Activated naive CD4-positive, alpha-beta T cell treated with anti-CD3 and anti-CD28 coated beads, Interleukin-2, amount 50 U/mL, for 72 hours (primary cell): ENCODE measurements at regions not wholly inside any gene's neighbourhood (a gene's known extent, or its start where the extent isn't known, plus 50 kb on each side); places are given as distances from the start of the nearest gene placed in this dataset.

ENCODE experiments used
- ATAC-seq, 2 donors: fragments of 150-1000 bp; cut with Tn5 transposase; 2 replicates each; pipeline ENCODE4 v1.10.0; 2021; ENCODE audit warnings: mild to moderate bottlenecking in 2 of 2, moderate library complexity in 2 of 2
- DNase-seq, 2 donors: peaks; one replicate each; pipeline ENCODE4 v3.0.0; 2021 to 2022; ENCODE audit warnings: low spot score in 2 of 2
- H3K27ac Mint-ChIP-seq, 2 donors: one replicate each; pipeline ENCODE4 v1.8.0; 2022; ENCODE audit warnings: mild to moderate bottlenecking in 2 of 2, mixed read lengths in 2 of 2
- H3K36me3 Mint-ChIP-seq, 2 donors: one replicate each; pipeline ENCODE4 v1.8.0; 2022; ENCODE audit warnings: mixed read lengths in 2 of 2
- H3K9me3 Mint-ChIP-seq, 2 donors: one replicate each; pipeline ENCODE4 v1.8.0; 2022; ENCODE audit warnings: mixed read lengths in 2 of 2

DNA sequence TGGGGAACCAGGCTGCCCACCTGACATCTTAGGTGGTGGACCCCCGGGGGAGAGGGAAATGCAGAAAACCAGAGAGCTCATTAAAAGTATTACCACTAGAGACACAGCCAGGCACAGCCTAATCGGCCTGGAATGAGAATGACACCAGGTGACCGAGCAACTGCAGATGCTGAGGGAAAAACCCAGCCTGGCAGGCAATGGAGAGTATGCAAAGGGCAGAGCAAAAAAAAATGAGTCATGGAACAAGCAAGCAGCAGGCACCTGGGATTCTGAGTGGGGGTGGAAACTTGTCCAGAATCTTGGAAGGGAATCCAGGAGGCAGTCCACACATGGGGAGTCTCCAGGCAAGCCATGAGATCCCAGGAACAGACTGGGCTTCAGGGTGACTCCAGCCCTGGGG, 183.7 kb upstream of the LRRN1 start:
- Mint-ChIP-seq H3K27ac (no peak overlapping the region), H3K36me3 (no peaks in the 10 kb centered on the region), H3K9me3 (peaks cover 0 to 1% of the 10 kb centered on the region in 2 donors)
- ATAC-seq (no peak), DNase-seq (no peak)

DNA sequence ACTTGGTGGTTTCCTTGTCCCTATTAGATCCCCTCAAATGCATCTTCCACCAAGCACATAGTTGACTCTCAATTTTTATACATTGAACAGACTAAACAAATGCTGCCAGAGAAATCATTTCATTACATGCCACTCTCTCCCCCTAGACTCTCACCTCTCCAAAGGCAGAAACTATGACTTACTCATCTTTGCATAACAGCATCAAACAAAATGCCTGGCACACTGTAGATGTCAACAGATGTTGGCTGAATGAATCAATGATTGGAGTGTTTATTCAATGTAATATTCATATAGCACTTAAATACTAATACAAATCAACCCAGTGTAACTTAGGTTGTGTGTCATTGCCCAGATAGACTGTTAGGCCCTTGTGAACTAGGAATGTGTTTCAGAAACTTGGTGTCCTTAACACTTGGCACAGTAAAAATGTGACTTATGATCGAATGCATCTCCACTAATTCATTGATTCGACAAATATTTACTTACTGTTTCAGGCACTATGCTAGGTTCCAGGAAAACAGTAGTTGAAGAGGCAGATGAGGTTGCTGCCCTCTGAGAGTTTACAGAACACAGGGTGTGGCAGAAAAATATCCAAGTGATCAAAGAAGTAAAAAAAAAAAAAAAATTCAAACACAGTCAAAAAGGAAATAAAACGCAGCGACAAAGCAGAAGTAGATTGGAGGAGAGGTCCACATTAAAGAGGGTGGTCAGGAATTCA, 188.5 kb upstream of the LRRN1 start:
- H3K27ac Mint-ChIP-seq = no peak overlapping the region
- H3K9me3 Mint-ChIP-seq = peaks cover 0 to 6% of the 10 kb centered on the region in 2 donors
- DNase-seq (no peak), ATAC-seq (no peak)
- H3K36me3 Mint-ChIP-seq = no peaks in the 10 kb centered on the region

DNA sequence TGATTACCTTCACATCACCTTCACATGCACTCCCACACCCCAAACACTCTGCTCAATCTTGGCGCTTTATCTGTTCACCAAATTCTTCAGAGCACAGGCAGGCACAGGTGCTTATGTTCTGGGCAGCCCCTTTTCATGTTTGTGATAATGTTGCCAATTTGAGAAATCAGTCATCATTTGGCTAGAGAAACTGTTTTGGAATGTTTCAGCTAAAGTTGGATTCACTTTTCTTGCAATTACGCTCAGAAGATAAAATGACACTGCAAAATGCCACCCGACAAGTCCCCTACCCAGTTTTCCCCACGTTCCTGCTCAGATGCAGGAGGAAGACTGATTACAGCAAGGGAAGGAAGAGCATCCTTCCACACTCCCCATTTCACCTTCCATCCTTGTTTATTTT, 192.9 kb upstream of the LRRN1 start:
- no peak for ATAC-seq
- Mint-ChIP-seq H3K27ac (no peak overlapping the region), H3K36me3 (no peaks in the 10 kb centered on the region), H3K9me3 (peaks cover 4 to 6% of the 10 kb centered on the region in 2 donors)
- no peak for DNase-seq

DNA sequence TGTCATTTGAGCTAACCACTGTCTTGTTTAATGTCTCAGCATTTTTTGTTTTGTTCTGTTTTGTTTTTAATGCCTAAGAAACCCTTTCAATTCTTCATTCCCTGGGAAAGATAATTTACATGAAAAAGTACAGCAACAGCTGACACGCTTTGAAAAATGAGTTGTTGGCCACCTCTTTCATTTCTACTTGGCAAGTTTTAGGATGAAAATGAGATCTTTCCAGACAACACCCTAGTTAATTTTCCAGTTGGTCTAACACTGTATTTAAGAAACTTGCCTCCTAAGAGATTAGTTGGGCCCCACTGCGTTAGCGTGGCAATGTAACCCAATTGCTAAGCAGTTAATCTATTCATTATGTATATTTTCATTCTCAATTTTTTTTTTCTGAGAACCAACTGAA, 194.0 kb upstream of the LRRN1 start:
- peaks cover 1 to 4% of the 10 kb centered on the region in 2 donors for H3K9me3 Mint-ChIP-seq
- no peak overlapping the region for H3K27ac Mint-ChIP-seq
- no peaks in the 10 kb centered on the region for H3K36me3 Mint-ChIP-seq
- no peak for DNase-seq
- no peak for ATAC-seq

DNA sequence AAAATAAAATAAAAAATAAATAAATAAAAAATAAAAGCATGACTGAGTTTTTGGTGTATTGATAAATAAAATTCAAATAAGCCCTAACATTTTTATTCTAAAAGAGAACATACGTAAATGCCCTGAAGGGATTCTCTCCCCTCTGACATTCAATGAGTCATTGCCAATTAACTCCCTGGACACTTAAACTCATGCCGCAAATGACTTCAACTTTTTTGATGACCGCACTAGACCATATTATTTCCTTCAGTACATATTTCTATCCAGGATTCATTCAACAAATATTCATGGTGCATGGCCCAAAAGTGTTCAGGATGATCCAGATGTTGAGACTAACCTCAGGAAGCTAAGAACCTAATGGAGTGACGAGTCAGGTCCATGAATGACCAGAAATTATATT, 195.9 kb upstream of the LRRN1 start:
- Mint-ChIP-seq H3K9me3 (peaks cover 0 to 4% of the 10 kb centered on the region in 2 donors), H3K36me3 (no peaks in the 10 kb centered on the region), H3K27ac (no peak overlapping the region)
- no peak for ATAC-seq
- DNase-seq = no peak

DNA sequence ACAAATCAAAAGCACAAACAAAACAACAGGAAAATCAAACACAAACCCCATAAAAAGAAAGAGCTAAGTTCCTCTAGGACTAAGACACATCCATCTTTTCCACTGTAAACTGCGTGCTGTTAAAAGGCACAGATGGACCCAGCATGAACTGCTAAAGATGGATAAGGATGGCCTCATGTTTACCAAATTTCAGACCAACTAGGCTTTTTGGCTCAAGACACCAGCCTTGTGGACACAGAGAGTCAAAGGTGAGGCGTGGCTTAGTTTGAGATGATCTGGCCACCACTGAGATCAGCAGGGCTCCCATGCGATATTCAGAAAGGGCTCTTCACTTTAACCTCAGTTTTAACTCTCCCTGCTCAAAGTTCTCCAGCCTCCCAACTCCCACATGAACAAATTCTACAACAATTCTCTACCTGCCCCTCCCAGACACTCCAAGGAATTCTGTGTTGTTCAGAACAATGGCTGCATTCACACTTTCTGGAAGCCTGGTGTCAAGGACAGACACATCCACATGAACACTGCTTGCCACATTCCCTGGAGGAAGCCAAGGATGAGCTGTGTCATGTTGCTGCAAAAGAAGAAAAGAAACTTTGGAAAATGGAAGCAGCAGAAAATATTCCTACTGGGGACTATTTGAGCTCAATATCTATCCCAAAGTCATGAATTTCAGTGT, 198.4 kb upstream of the LRRN1 start:
- Mint-ChIP-seq H3K36me3 (no peaks in the 10 kb centered on the region), H3K9me3 (peaks cover 0 to 4% of the 10 kb centered on the region in 2 donors), H3K27ac (no peak overlapping the region)
- DNase-seq = no peak
- ATAC-seq = no peak

DNA sequence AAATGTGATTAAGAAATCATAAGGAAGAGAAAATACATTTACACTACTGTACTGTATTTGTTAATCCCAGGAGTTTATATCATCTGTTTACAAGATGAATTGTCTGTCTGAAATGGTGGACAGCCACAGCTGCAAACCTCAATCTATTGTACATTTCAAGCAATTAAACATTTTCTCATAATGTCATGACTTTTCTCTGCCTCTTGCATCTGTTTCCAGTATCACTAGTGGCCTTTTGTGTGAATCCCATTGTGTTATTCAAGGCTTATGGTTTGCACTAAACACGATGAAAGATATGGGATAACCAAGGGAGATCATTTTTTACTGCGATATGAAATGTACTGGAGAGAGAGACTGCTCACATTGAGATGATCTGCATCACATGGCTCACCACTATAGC, 200.2 kb upstream of the LRRN1 start:
- peaks cover 0 to 4% of the 10 kb centered on the region in 2 donors for H3K9me3 Mint-ChIP-seq
- no peak for ATAC-seq
- H3K36me3 Mint-ChIP-seq = no peaks in the 10 kb centered on the region
- DNase-seq = no peak
- H3K27ac Mint-ChIP-seq = no peak overlapping the region

DNA sequence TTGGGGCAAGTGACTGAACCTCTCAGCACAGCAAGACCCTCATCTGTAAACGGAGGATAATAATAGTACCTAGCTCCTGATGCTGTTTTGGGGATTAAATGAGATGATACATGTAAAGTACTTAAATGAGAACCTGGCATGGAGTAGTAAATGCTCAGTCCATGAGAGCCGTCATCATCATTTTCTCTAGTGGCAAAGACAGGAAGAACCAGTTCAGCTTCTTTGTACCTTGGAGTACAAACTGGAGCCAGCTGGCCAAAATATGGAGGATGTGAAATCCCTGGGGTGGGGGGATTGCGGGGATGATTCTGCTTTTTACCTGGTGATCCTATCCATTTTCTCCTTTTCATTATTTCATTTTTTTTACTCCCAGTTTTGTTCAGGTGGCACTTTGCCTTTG, 204.2 kb upstream of the LRRN1 start:
- Mint-ChIP-seq H3K36me3 (no peaks in the 10 kb centered on the region), H3K27ac (no peak overlapping the region), H3K9me3 (no peaks in the 10 kb centered on the region)
- no peak for DNase-seq
- ATAC-seq = no peak

DNA sequence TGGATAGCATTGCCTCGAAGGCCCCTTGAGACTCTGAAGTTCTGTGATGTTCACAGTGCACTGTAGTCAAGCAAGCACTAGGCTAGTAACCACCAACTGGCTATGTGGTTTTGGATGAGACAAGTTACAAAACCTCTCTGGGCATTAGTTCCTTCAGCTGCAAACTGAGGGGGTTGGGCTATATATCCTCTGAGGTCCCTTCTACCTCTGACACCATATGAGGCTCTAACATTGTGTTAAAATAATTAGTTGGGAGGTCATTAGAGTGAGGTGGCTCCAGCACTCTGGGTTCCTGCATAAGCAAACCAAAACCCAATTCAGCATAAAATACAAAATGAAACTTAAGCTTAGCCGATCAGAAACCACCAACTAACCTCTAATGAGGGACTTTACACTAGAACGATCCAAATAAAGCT, 209.5 kb upstream of the LRRN1 start:
- no peaks in the 10 kb centered on the region for H3K36me3 Mint-ChIP-seq
- ATAC-seq (no peak), DNase-seq (no peak)
- no peak overlapping the region for H3K27ac Mint-ChIP-seq
- H3K9me3 Mint-ChIP-seq = no peaks in the 10 kb centered on the region

DNA sequence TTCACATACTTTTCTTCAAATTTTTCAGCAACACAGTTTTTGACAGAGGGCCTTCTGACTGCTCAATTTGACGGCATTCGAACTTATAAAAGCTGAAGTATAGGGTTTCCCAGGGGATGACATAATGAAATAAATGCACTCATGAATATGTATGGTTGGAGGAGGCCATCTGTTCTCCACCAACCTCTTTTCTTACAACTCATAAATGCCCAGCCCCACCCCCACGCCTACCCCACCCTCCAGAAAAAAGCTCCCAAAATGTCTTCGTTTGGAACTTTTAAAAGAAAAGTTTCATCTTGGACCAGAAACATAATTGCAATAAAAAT, 211.6 kb upstream of the LRRN1 start:
- DNase-seq = no peak
- H3K27ac Mint-ChIP-seq = no peak overlapping the region
- H3K9me3 Mint-ChIP-seq = no peaks in the 10 kb centered on the region
- no peaks in the 10 kb centered on the region for H3K36me3 Mint-ChIP-seq
- no peak for ATAC-seq

DNA sequence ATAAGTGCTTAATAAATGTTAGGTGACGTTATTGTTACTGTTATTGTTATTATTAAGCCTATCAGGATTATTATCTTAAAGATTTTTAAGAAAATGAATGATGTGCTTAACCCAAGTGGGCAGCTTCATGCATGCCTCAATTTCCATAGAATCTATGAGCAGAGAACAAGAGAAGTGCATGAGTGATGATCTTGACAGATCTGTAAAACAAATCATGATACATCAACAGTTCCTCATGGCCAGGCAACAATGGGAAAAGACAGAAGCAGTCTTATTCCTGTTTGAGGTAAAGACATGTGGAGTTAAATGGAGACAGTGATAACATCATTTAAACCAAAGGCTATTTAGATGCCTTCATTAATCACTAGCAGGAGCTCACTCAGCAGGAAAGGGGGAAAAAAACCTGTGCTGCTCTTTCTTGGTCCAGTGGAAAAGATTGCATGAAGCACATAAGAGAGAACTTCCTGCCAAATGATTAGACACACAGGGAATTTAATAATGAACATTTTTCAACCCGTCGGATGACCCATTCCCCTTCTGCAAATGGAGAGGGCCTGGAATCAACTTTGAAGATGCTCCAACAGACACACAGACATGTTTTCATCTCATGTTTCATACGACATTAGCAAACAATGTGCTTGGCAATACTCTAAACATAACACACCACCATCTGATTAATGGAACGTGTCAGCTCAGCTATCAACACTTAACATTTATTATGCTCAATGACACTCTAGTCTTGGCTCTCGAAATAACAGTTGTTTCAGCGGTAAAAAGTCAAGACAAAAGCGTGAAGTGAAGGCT, 212.2 kb upstream of the LRRN1 start:
- no peak for DNase-seq
- H3K27ac Mint-ChIP-seq = no peak overlapping the region
- H3K9me3 Mint-ChIP-seq = no peaks in the 10 kb centered on the region
- H3K36me3 Mint-ChIP-seq = no peaks in the 10 kb centered on the region
- no peak for ATAC-seq

DNA sequence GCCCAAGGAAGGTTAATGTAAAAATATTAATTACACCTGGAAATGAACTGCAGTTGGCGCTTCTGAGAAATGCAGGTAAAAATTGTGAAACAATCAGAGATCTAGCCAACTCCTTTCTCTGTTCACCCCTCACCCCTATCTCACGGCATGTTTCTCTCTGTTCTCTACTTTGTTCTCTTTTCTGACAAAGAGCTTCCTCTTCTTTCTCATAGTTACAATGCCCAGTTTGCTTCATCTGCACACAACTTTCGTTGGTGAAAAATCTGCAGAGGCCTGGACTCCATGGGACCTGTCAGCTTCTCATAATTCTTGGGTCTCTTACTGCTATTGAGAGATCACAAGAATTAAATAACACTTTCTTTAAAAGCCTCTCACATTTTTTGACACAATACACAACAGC, 212.9 kb upstream of the LRRN1 start:
- no peak for DNase-seq
- H3K9me3 Mint-ChIP-seq = no peaks in the 10 kb centered on the region
- no peaks in the 10 kb centered on the region for H3K36me3 Mint-ChIP-seq
- no peak for ATAC-seq
- H3K27ac Mint-ChIP-seq = no peak overlapping the region

DNA sequence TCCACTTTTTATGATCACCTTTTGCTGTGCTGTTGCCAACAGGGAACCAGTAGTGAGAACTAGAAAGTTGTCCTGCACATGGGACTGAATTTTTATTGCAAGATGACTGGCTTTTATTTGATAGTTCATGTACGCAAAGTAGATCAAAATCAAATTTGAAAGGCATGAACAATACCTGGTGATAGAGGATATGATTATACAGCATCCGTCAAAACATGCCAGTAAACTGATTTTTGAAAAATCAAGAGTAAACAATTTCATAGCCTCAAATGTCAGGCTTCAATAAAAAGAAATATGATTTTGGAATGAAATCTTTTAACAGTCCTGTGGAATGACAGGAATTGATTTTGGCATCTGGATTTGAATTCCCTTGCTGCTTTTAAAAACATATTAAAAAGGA, 219.6 kb upstream of the LRRN1 start:
- no peak for ATAC-seq
- H3K36me3 Mint-ChIP-seq = no peaks in the 10 kb centered on the region
- no peaks in the 10 kb centered on the region for H3K9me3 Mint-ChIP-seq
- H3K27ac Mint-ChIP-seq = no peak overlapping the region
- DNase-seq = no peak

DNA sequence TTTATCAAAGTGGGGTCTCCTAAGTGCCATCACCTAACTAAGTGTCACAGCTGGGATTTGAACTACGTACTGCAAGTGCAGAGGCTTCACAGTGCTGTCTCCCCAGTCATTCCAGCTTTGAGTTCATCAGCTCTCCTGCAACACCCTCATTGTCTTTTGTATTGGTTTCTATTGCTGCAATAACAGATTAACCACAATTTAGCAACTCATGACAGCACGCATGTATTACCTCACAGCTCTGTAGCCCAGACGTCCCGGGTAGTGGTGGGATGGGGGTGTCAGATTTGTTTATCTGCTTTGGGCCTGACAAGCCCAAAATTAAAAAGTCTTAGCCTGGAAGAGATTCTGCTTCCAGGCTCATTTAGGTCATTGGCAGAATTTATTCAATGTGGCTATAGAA, 220.5 kb upstream of the LRRN1 start:
- H3K36me3 Mint-ChIP-seq = no peaks in the 10 kb centered on the region
- H3K9me3 Mint-ChIP-seq = no peaks in the 10 kb centered on the region
- no peak overlapping the region for H3K27ac Mint-ChIP-seq
- DNase-seq (no peak), ATAC-seq (no peak)

DNA sequence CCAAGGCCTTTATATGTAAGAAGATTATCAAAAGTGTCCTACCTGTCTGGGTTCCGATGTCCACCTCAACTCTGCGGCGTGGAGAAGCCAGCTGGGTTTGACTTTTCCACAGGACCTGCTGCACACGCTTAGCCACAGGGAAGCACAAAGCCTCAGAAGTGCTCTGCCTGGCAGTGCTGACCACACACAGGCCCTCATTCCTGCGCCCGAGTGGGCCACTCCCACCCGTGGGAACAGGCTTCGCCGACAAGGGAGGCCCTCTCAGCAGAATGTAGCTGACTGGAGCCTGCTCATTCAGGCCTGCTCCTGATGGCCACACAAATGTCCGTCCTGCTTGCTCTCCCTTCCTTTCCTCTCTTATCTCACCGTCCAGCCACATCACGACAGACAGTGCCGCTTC, 221.4 kb upstream of the LRRN1 start:
- Mint-ChIP-seq H3K36me3 (no peaks in the 10 kb centered on the region), H3K9me3 (no peaks in the 10 kb centered on the region), H3K27ac (no peak overlapping the region)
- ATAC-seq (no peak), DNase-seq (no peak)

DNA sequence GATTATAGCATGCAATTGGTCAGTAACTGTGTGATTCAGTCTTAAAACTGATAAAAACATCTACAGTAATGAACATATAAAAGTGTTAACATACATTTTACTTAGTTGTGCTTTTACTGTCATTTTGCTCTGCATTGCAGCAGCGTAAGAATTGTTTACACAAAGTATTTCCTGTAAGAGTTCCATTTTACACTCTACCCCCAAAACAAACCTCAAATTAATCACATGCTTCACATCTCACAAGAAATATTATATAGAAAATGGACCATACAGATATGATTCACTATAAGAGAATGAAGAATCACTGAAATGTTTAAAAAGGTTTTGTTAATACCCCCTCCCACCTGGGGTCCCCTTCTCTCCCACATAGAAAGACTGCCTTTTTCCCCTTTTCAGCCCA, 225.9 kb upstream of the LRRN1 start:
- no peak for ATAC-seq
- DNase-seq = no peak
- no peaks in the 10 kb centered on the region for H3K9me3 Mint-ChIP-seq
- H3K36me3 Mint-ChIP-seq = no peaks in the 10 kb centered on the region
- H3K27ac Mint-ChIP-seq = no peak overlapping the region

DNA sequence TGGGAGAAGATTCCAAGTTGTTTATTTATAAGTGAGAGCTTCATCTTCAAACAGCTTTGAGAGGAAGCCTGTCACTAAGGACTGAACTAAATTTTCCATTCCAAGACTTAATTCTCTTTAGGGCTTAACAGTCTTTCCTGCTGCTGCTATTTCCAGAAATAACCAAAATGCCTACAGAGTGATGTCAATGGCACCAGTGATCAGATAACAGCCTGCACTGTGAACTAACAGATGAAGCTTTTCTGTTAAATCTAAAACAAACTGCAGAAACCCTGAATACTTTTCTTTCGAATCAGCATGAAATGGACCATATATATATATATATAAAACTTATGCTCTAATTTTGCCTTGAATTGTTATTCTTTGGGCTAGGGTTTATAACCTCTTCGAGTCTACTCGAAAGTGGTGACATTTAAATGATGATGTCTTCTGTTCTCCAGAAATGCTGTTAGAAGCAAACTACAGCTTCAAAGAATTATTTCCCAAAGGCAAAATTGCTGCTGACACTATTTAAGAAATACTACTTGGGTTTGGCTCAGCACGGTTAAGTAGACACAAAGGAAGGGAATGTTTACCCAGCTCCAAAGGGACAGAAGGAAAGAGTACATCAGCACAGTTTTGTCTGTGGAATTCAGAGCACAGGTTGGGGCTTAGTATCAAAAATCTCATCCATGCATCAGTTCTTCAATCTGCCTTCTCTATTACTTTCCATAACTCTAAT, 238.5 kb upstream of the LRRN1 start:
- Mint-ChIP-seq H3K27ac (no peak overlapping the region), H3K36me3 (no peaks in the 10 kb centered on the region), H3K9me3 (peaks cover 5 to 11% of the 10 kb centered on the region in 2 donors)
- ATAC-seq (no peak), DNase-seq (no peak)
